Thoracic aorta (tissue), 2 donors: ENCODE measurements at regions not wholly inside any gene's neighbourhood (a gene's known extent, or its start where the extent isn't known, plus 50 kb on each side); places are given as distances from the start of the nearest gene placed in this dataset.

Source experiments
- ATAC-seq: fragments of 150-250 bp; one replicate; pipeline ENCODE4 v1.8.0; 2017; ENCODE audit warnings: low read depth; ENCODE audit not compliant: insufficient number of reproducible peaks, low FRiP score
- DNase-seq: peaks from one replicate; pipeline ENCODE4 v3.0.0-alpha.2; 2020; ENCODE audit warnings: low spot score
- H3K27ac ChIP-seq, 2 donors: fragments of 200-600 bp; sonication (generic); 1 replicate in 1 of 2; 2 replicates in 1 of 2; pipeline ENCODE4 v1.5.1; 2016; ENCODE audit warnings: mild to moderate bottlenecking in 2 of 2, moderate library complexity in 2 of 2
- H3K27me3 ChIP-seq: fragments of 200-600 bp; sonication (generic); replicated peaks from 2 replicates; pipeline ENCODE4 v1.6.0; 2016; ENCODE audit warnings: mild to moderate bottlenecking; ENCODE audit not compliant: insufficient read depth
- H3K36me3 ChIP-seq: fragments of 200-600 bp; sonication (generic); one replicate; pipeline ENCODE4 v1.5.1; 2016
- H3K4me1 ChIP-seq, 2 donors: fragments of 200-600 bp; sonication (generic); 1 replicate in 1 of 2; 2 replicates in 1 of 2; pipeline versions ENCODE4 v1.5.1 to v1.6.0; 2016; ENCODE audit warnings: low read depth in 2 of 2, mild to moderate bottlenecking in 1 of 2; ENCODE audit not compliant: control insufficient read depth in 1 of 2
- H3K4me3 ChIP-seq: fragments of 200-600 bp; sonication (generic); 2 replicates; pipeline ENCODE4 v1.5.1; 2016; ENCODE audit warnings: mild to moderate bottlenecking
- H3K9me3 ChIP-seq: fragments of 200-600 bp; sonication (generic); 2 replicates; pipeline ENCODE4 v1.5.1; 2016
- TF ChIP-seq, protein P1 (sequence below): fragments of 200-600 bp; sonication (generic); IDR thresholded peaks from one replicate; pipeline ENCODE4 v1.5.1; 2019; ENCODE audit warnings: antibody characterized with exemption

- no peaks in the 10 kb centered on the region for H3K9me3 ChIP-seq
- no peaks in the 10 kb centered on the region for H3K27me3 ChIP-seq
- DNase-seq (no peak), ATAC-seq (no peak)
- H3K27ac ChIP-seq: no peak overlapping the region
- H3K36me3 ChIP-seq: no peaks in the 10 kb centered on the region
- TF ChIP-seq, protein P1, sequence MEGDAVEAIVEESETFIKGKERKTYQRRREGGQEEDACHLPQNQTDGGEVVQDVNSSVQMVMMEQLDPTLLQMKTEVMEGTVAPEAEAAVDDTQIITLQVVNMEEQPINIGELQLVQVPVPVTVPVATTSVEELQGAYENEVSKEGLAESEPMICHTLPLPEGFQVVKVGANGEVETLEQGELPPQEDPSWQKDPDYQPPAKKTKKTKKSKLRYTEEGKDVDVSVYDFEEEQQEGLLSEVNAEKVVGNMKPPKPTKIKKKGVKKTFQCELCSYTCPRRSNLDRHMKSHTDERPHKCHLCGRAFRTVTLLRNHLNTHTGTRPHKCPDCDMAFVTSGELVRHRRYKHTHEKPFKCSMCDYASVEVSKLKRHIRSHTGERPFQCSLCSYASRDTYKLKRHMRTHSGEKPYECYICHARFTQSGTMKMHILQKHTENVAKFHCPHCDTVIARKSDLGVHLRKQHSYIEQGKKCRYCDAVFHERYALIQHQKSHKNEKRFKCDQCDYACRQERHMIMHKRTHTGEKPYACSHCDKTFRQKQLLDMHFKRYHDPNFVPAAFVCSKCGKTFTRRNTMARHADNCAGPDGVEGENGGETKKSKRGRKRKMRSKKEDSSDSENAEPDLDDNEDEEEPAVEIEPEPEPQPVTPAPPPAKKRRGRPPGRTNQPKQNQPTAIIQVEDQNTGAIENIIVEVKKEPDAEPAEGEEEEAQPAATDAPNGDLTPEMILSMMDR: no peak
- no peak overlapping the region for H3K4me3 ChIP-seq
- no peaks in the 10 kb centered on the region for H3K4me1 ChIP-seq
Measured at GRCh38 chr12:97169889-97170567, 263.0 kb downstream of the NEDD1 start.

- no peak overlapping the region for H3K27ac ChIP-seq
- ATAC-seq (no peak), DNase-seq (no peak)
- no peaks in the 10 kb centered on the region for H3K36me3 ChIP-seq
- H3K4me1 ChIP-seq: no peaks in the 10 kb centered on the region
- TF ChIP-seq, protein P1: no peak
- no peaks in the 10 kb centered on the region for H3K9me3 ChIP-seq
- no peak overlapping the region for H3K4me3 ChIP-seq
- H3K27me3 ChIP-seq: no peaks in the 10 kb centered on the region
Measured at GRCh38 chr12:97173688-97174410, 266.8 kb downstream of the NEDD1 start.

DNA sequence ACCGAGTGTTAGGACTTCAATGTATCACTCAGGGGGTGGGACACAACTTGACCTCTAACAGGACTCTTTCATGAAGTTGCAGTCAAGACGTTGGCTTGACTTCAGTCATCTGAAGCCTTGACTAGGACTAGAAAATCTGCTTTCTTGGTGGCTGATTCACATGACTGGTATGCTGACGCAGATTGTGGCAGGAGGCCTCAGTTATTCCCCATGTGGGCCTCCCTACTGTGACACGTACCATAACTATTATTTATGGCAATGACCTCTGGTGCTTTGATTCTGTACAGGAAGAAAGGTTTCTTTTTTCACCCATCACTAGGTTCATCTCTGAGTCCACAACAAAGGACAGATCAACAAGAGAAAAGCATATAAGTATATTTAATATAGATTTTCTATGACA, 270.4 kb downstream of the NEDD1 start:
- DNase-seq (no peak), ATAC-seq (no peak)
- no peaks in the 10 kb centered on the region for H3K9me3 ChIP-seq
- no peaks in the 10 kb centered on the region for H3K4me1 ChIP-seq
- no peaks in the 10 kb centered on the region for H3K27me3 ChIP-seq
- no peak overlapping the region for H3K4me3 ChIP-seq
- H3K36me3 ChIP-seq: no peaks in the 10 kb centered on the region
- no peak overlapping the region for H3K27ac ChIP-seq
- TF ChIP-seq, protein P1: no peak

GRCh38 chr12:97181571-97182265, 274.7 kb downstream of the NEDD1 start:
- H3K9me3 ChIP-seq: no peaks in the 10 kb centered on the region
- TF ChIP-seq, protein P1: no peak
- H3K4me1 ChIP-seq: no peaks in the 10 kb centered on the region
- no peaks in the 10 kb centered on the region for H3K27me3 ChIP-seq
- ATAC-seq: no peak
- H3K27ac ChIP-seq: no peak overlapping the region
- no peaks in the 10 kb centered on the region for H3K36me3 ChIP-seq
- no peak for DNase-seq
- H3K4me3 ChIP-seq: no peak overlapping the region

DNA sequence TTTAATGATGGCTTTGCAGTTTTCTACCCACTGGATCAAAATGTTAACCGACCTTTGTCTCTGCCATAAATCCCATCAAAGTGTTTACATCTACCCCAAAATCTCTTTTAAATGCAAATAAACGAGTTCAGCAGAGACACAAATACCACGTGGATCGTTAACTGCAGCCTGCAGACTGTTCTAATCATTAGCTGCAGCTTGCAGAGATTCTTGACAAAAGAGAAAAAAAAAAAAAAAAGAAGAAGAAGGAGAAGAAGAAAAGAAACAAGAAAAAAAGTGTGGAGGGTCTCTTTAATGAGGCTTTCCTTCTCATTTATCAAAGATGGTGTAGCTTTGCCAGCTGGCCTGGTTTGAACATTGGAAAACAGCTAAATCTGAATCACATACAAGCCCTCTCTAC, 275.7 kb downstream of the NEDD1 start:
- H3K9me3 ChIP-seq: no peaks in the 10 kb centered on the region
- H3K27me3 ChIP-seq: no peaks in the 10 kb centered on the region
- no peak overlapping the region for H3K4me3 ChIP-seq
- H3K36me3 ChIP-seq: no peaks in the 10 kb centered on the region
- TF ChIP-seq, protein P1: no peak
- no peak for ATAC-seq
- no peak for DNase-seq
- H3K27ac ChIP-seq: no peak overlapping the region
- H3K4me1 ChIP-seq: no peaks in the 10 kb centered on the region
